ENCODE measurements at regions not wholly inside any gene's neighbourhood (a gene's known extent, or its start where the extent isn't known, plus 50 kb on each side); places are given as distances from the start of the nearest gene placed in this dataset.
A peak's percentile ranks its signal among the peaks of the same experiment; 100 is the strongest.

- Histone ChIP-seq H3K4me1 (no peaks in the 10 kb centered on the region), H3K27ac (no peak overlapping the region), H3K4me3 (no peak overlapping the region), H3K27me3 (no peaks in the 10 kb centered on the region), H3K9me3 (no peaks in the 10 kb centered on the region), H3K36me3 (no peaks in the 10 kb centered on the region)
- no peak for TF ChIP-seq CTCF (IDR thresholded peaks at IDR 0.05)
- DNase-seq (no peak), ATAC-seq (no peak)
- intact Hi-C loops (cut with DNase I): no loop called here
Measured at GRCh38 chr4:79266136-79266535, 59.7 kb downstream of the NAA11 start.

GRCh38 chr4:79259242-79259641, 66.6 kb downstream of the NAA11 start:
- Histone ChIP-seq H3K36me3 (no peaks in the 10 kb centered on the region), H3K27me3 (no peaks in the 10 kb centered on the region), H3K4me3 (no peak overlapping the region), H3K9me3 (peaks cover 0 to 10% of the 10 kb centered on the region in 2 donors), H3K4me1 (no peaks in the 10 kb centered on the region), H3K27ac (no peak overlapping the region)
- DNase-seq: peak in 1 of 4 donors; percentile 39
- TF ChIP-seq CTCF (IDR thresholded peaks at IDR 0.05): no peak
- intact Hi-C loops (cut with DNase I): no loop called here
- ATAC-seq: no peak

- Histone ChIP-seq H3K4me3 (no peak overlapping the region), H3K27ac (no peak overlapping the region), H3K27me3 (no peaks in the 10 kb centered on the region), H3K36me3 (no peaks in the 10 kb centered on the region), H3K9me3 (peaks cover 0 to 10% of the 10 kb centered on the region in 2 donors), H3K4me1 (no peaks in the 10 kb centered on the region)
- intact Hi-C loops (cut with DNase I): no loop called here
- TF ChIP-seq CTCF (IDR thresholded peaks at IDR 0.05): no peak
- DNase-seq: no peak
- no peak for ATAC-seq
Measured at GRCh38 chr4:79258614-79259176, 67.2 kb downstream of the NAA11 start.

- Histone ChIP-seq H3K36me3 (no peaks in the 10 kb centered on the region), H3K4me1 (no peaks in the 10 kb centered on the region), H3K9me3 (peaks cover 0 to 10% of the 10 kb centered on the region in 2 donors), H3K27ac (no peak overlapping the region), H3K4me3 (no peak overlapping the region), H3K27me3 (no peaks in the 10 kb centered on the region)
- no peak for ATAC-seq
- no peak for TF ChIP-seq CTCF (IDR thresholded peaks at IDR 0.05)
- intact Hi-C loops (cut with DNase I): no loop called here
- peak in 1 of 4 donors; percentile 49 for DNase-seq
Measured at GRCh38 chr4:79257953-79258613, 67.8 kb downstream of the NAA11 start.

- Histone ChIP-seq H3K27ac (no peak overlapping the region), H3K4me1 (no peaks in the 10 kb centered on the region), H3K27me3 (no peaks in the 10 kb centered on the region), H3K4me3 (no peak overlapping the region), H3K9me3 (peaks cover 0 to 10% of the 10 kb centered on the region in 2 donors), H3K36me3 (no peaks in the 10 kb centered on the region)
- no peak for DNase-seq
- ATAC-seq: no peak
- TF ChIP-seq CTCF (IDR thresholded peaks at IDR 0.05): no peak
- intact Hi-C loops (cut with DNase I): no loop called here
Measured at GRCh38 chr4:79255793-79256192, 70.1 kb downstream of the NAA11 start.
